Suprapubic skin (tissue), 4 donors: ENCODE measurements at regions not wholly inside any gene's neighbourhood (a gene's known extent, or its start where the extent isn't known, plus 50 kb on each side); places are given as distances from the start of the nearest gene placed in this dataset.

ENCODE experiments used
- DNase-seq, 2 donors: peaks; one replicate each; pipeline ENCODE4 v3.0.0-alpha.2; 2019; ENCODE audit warnings: low spot score in 2 of 2
- H3K27ac ChIP-seq: fragments of 200-600 bp; sonication (generic); one replicate; pipeline ENCODE4 v1.5.1; 2019
- H3K27me3 ChIP-seq: fragments of 200-600 bp; sonication (generic); one replicate; pipeline ENCODE4 v1.5.1; 2019
- H3K36me3 ChIP-seq: fragments of 200-600 bp; sonication (generic); one replicate; pipeline ENCODE4 v1.5.1; 2019
- H3K4me1 ChIP-seq: fragments of 200-600 bp; sonication (generic); one replicate; pipeline ENCODE4 v1.5.1; 2019
- H3K4me3 ChIP-seq: fragments of 200-600 bp; sonication (generic); one replicate; pipeline ENCODE4 v1.5.1; 2019; ENCODE audit warnings: mild to moderate bottlenecking
- H3K9me3 ChIP-seq: fragments of 200-600 bp; sonication (generic); one replicate; pipeline ENCODE4 v1.5.1; 2019
- EP300 ChIP-seq: sonication (generic); formaldehyde crosslinking; IDR thresholded peaks from one replicate; pipeline ENCODE4 v1.6.1; 2017; ENCODE audit warnings: antibody characterized with exemption
- POLR2A ChIP-seq, 2 donors: fragments of 450-650 bp; IDR thresholded peaks; one replicate each; pipeline ENCODE4 v1.6.1; 2017; ENCODE audit warnings: antibody characterized with exemption in 2 of 2, mild to moderate bottlenecking in 2 of 2, moderate library complexity in 2 of 2
- POLR2AphosphoS5 ChIP-seq, 3 donors: sonication (generic); formaldehyde crosslinking; IDR thresholded peaks; one replicate each; pipeline ENCODE4 v1.6.1; 2017; ENCODE audit warnings: antibody characterized with exemption in 3 of 3
- WGBS: methylation state at CpG from one replicate; pipeline ENCODE4 v1.1.5; 2018; 5-methylcytosine and 5-hydroxymethylcytosine counted together
- TF ChIP-seq, protein P1 (sequence below), 2 donors: fragments of 200-600 bp in 1 of 2; fragments of 450-650 bp in 1 of 2; sonication (generic) in 1 of 2; IDR thresholded peaks; one replicate each; pipeline ENCODE4 v1.5.1; 2016 to 2019; ENCODE audit warnings: antibody characterized with exemption in 2 of 2, mild to moderate bottlenecking in 1 of 2, moderate library complexity in 1 of 2

DNA sequence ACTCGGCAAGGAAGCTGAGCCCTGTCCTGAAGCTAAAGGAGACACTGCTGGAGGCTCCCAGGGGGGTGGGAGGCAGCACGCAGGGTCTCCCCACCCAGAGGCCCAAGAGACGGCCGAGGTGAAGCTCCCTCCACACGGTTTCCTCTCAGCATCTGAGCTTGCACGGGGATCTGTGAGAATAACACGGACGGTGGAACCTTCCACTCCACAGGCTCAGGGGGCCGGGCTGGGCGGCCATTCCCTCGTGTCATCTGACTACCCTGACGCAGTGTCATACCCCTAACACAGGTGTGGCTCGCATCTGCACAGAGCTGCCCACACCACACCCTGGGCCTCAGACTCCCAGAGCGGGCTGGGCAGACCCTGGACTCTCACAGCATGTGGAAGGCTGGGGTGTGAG lies 409.7 kb downstream of the SHANK2 start:
- TF ChIP-seq POLR2AphosphoS5 (IDR thresholded peaks at IDR 0.05) = no peak
- TF ChIP-seq EP300 = no peak
- TF ChIP-seq, protein P1, sequence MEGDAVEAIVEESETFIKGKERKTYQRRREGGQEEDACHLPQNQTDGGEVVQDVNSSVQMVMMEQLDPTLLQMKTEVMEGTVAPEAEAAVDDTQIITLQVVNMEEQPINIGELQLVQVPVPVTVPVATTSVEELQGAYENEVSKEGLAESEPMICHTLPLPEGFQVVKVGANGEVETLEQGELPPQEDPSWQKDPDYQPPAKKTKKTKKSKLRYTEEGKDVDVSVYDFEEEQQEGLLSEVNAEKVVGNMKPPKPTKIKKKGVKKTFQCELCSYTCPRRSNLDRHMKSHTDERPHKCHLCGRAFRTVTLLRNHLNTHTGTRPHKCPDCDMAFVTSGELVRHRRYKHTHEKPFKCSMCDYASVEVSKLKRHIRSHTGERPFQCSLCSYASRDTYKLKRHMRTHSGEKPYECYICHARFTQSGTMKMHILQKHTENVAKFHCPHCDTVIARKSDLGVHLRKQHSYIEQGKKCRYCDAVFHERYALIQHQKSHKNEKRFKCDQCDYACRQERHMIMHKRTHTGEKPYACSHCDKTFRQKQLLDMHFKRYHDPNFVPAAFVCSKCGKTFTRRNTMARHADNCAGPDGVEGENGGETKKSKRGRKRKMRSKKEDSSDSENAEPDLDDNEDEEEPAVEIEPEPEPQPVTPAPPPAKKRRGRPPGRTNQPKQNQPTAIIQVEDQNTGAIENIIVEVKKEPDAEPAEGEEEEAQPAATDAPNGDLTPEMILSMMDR (IDR thresholded peaks at IDR 0.05) = no peak
- TF ChIP-seq POLR2A (IDR thresholded peaks at IDR 0.05) = no peak
- no peak for DNase-seq
- Histone ChIP-seq H3K36me3 (no peaks in the 10 kb centered on the region), H3K4me3 (no peak overlapping the region), H3K27me3 (peaks cover 9% of the 10 kb centered on the region), H3K27ac (no peak overlapping the region), H3K4me1 (no peaks in the 10 kb centered on the region), H3K9me3 (no peaks in the 10 kb centered on the region)
- 89% methylated on average over 13 of the region's 14 CpGs for WGBS

DNA sequence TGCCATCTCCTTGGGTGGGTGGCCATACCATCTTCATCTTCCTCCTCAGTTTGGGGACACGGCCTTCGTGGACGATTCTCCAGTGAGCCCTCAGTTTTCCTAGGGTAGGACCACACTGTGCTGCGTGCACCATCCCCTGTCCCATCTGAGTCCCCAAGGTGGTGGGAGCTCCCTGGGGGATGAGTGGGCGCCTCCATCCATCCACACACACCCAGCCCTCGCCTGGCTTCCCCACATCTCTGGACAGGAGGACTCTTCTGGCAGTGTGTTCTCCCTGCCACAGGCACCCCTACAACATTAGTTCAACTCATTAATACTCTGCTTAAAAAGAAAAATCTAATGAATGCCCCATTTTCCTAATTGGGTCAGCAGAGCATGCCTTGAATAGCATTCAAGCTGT lies 408.5 kb downstream of the SHANK2 start:
- Histone ChIP-seq H3K4me1 (no peaks in the 10 kb centered on the region), H3K36me3 (no peaks in the 10 kb centered on the region), H3K27ac (no peak overlapping the region), H3K4me3 (no peak overlapping the region), H3K27me3 (peaks cover 9% of the 10 kb centered on the region), H3K9me3 (no peaks in the 10 kb centered on the region)
- 97% methylated on average over 6 of the region's 6 CpGs for WGBS
- TF ChIP-seq, protein P1 (IDR thresholded peaks at IDR 0.05) = no peak
- TF ChIP-seq EP300 = no peak
- no peak for TF ChIP-seq POLR2AphosphoS5 (IDR thresholded peaks at IDR 0.05)
- TF ChIP-seq POLR2A (IDR thresholded peaks at IDR 0.05) = no peak
- no peak for DNase-seq

DNA sequence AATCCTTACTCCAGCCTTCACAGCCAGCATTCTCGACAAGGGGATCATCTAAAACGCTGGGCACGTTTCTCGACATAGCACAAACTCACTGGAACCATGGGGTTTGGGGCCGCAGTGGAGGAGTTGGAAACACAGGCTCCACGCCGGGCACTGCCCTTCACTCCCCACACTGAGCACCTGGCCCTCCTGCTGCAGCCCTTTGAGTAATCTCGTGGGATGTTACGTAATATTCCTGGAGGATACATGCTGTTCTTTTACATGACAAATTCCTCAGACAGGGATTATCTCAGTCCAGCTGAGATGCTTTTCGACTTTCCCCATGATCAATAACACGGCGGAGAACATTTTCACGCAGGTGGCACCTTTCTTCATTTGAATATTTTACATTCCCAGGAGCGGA lies 408.0 kb downstream of the SHANK2 start:
- no peak for DNase-seq
- Histone ChIP-seq H3K36me3 (no peaks in the 10 kb centered on the region), H3K9me3 (no peaks in the 10 kb centered on the region), H3K27ac (no peak overlapping the region), H3K4me1 (no peaks in the 10 kb centered on the region), H3K27me3 (peaks cover 9% of the 10 kb centered on the region), H3K4me3 (no peak overlapping the region)
- TF ChIP-seq EP300 = no peak
- TF ChIP-seq POLR2A (IDR thresholded peaks at IDR 0.05) = no peak
- TF ChIP-seq POLR2AphosphoS5 (IDR thresholded peaks at IDR 0.05) = no peak
- TF ChIP-seq, protein P1 (IDR thresholded peaks at IDR 0.05) = no peak
- WGBS = 85% methylated on average over 14 of the region's 14 CpGs

DNA sequence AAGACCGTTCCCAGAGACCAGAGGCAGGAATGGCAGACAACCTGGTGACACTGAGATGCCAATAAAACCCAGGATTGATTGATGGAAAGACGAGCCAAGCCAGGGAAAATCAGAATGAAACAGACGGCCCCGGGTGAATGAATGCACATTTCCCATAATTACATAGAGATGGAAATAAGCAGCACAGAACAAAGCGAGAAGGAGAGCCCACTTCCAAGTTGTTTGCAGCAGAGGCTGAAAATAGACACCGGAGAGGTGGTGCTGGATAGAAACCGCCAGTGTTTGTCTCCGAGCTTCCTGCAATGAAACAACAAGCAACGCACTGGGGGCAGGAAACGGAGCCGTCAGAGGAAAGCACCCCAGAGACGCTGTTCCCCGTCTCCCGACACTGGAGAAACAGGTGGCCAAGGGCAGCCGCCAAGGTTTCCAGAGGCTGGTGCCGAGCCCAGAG lies 406.8 kb downstream of the SHANK2 start:
- Histone ChIP-seq H3K4me1 (no peaks in the 10 kb centered on the region), H3K27ac (no peak overlapping the region), H3K4me3 (no peak overlapping the region), H3K9me3 (no peaks in the 10 kb centered on the region), H3K27me3 (peaks cover 12% of the 10 kb centered on the region), H3K36me3 (no peaks in the 10 kb centered on the region)
- WGBS = 53% methylated on average over 15 of the region's 16 CpGs
- DNase-seq = no peak
- TF ChIP-seq, protein P1 (IDR thresholded peaks at IDR 0.05) = no peak
- TF ChIP-seq EP300 = no peak
- TF ChIP-seq POLR2A (IDR thresholded peaks at IDR 0.05) = no peak
- TF ChIP-seq POLR2AphosphoS5 (IDR thresholded peaks at IDR 0.05) = no peak

DNA sequence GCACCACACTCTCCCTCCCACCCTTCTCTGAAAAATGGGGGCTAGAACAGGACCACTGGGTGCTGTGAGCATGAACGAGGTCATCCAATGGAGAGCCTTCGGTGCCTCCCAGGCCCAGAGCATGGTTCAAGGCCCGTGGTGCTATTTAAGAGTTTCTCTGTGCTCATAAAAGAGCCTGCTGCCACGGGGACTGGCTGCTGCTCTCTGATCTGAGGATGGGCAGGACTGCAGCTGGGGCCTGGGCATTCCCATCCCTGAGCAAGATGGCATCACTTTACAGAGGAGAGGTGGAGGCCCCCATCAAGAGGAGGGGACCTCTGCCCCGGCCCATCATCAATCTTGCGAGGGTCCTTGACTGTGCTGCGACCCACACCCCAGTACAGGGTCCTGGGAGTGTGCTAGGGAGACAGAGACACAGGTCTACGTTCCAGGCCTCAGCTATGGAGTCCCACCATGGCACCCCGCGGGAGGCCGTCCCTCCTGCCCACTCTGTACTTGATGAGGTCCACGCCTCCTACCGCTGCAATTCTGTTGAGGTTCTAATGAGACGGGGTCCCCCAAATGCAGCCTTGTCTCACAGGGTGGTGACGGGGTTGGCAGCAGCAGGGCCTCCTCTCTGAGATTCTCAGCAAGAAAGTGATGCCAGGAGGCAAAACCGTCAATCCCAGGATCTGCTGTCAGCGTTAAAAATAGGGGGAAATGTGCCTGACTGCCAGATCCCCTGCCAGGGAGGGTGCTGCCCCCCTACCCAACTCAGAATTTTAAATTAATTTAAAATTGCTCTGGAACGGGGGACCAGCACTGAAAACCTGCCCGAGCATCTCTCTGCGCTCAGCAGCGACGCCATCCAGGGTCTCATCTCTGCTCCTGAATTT lies 405.4 kb downstream of the SHANK2 start:
- 83% methylated on average over 10 of the region's 22 CpGs for WGBS
- Histone ChIP-seq H3K27ac (no peak overlapping the region), H3K27me3 (peaks cover 12% of the 10 kb centered on the region), H3K9me3 (no peaks in the 10 kb centered on the region), H3K4me3 (no peak overlapping the region), H3K36me3 (no peaks in the 10 kb centered on the region), H3K4me1 (no peaks in the 10 kb centered on the region)
- TF ChIP-seq, protein P1 (IDR thresholded peaks at IDR 0.05) = no peak
- TF ChIP-seq POLR2A (IDR thresholded peaks at IDR 0.05) (no peak), POLR2AphosphoS5 (IDR thresholded peaks at IDR 0.05) (no peak), EP300 (no peak)
- no peak for DNase-seq
